Transverse colon (tissue), 3 donors: ENCODE measurements at regions not wholly inside any gene's neighbourhood (a gene's known extent, or its start where the extent isn't known, plus 50 kb on each side); places are given as distances from the start of the nearest gene placed in this dataset.

Source experiments
- EP300 ChIP-seq: sonication (generic); formaldehyde crosslinking; IDR thresholded peaks from one replicate; pipeline ENCODE4 v1.6.1; 2017; ENCODE audit warnings: antibody characterized with exemption, low read depth
- POLR2A ChIP-seq: fragments of 450-650 bp; IDR thresholded peaks from one replicate; pipeline ENCODE4 v1.6.1; 2016; ENCODE audit warnings: antibody characterized with exemption, mild to moderate bottlenecking, moderate library complexity
- TF ChIP-seq, protein P1 (sequence below), 5 experiments: fragments of 200-600 bp in 3 of 5; fragments of 450-650 bp in 2 of 5; sonication (generic) in 3 of 5; IDR thresholded peaks; 1 replicate in 2 of 5; 2 replicates in 3 of 5; pipeline ENCODE4 v1.5.1; 2016 to 2017; ENCODE audit warnings: antibody characterized with exemption in 5 of 5, inconsistent platforms in 3 of 5, mild to moderate bottlenecking in 2 of 5, moderate library complexity in 1 of 5

DNA sequence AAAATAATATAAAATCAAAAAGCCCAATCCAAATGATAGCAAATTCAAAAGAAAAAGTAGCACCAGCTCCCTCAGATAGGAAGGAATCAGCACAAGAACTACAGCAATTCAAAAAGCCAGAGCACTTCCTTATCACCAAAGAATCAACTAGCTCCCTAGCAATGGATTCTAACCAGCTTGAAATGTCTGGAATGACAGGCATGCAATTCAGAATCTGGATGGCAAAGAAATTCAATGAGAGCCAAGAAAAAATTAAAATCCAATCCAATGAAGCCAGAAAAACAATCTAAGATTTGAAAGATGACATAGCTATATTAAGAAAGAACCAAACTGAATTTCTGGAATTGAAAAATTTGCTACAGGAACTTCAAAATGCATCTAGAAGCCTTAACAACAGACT, 1334.4 kb upstream of the ALCAM start:
- TF ChIP-seq, protein P1, sequence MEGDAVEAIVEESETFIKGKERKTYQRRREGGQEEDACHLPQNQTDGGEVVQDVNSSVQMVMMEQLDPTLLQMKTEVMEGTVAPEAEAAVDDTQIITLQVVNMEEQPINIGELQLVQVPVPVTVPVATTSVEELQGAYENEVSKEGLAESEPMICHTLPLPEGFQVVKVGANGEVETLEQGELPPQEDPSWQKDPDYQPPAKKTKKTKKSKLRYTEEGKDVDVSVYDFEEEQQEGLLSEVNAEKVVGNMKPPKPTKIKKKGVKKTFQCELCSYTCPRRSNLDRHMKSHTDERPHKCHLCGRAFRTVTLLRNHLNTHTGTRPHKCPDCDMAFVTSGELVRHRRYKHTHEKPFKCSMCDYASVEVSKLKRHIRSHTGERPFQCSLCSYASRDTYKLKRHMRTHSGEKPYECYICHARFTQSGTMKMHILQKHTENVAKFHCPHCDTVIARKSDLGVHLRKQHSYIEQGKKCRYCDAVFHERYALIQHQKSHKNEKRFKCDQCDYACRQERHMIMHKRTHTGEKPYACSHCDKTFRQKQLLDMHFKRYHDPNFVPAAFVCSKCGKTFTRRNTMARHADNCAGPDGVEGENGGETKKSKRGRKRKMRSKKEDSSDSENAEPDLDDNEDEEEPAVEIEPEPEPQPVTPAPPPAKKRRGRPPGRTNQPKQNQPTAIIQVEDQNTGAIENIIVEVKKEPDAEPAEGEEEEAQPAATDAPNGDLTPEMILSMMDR (IDR thresholded peaks at IDR 0.05) = no peak
- TF ChIP-seq EP300 (no peak), POLR2A (no peak)
